ENCODE measurements at regions not wholly inside any gene's neighbourhood (a gene's known extent, or its start where the extent isn't known, plus 50 kb on each side); places are given as distances from the start of the nearest gene placed in this dataset.

DNA sequence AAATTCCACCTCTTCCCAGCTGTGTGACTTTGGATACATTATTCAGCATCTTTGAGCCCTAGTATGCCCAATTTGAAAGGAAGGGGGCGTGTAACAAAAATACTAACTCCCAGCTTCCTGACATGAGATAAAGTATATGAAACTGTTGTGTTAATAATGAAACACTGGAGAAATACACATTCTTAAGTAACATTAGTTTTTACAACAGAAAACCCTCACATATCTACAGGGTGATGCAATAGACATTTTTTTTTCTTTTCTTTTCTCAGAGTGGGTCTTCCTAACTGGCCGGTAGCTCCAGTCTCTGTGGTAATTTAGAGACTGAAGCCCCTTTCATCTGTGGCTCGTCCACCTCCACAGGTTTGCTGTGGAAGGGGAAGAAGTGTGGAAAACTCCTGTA, 79.5 kb downstream of the CD83 start:
- CTCF ChIA-PET, result no interaction called here
- peaks cover 2% of the 10 kb centered on the region for H3K9me3 Mint-ChIP-seq

GRCh38 chr6:14200047-14200446, 82.5 kb downstream of the CD83 start:
- H3K27ac Mint-ChIP-seq, result no peak overlapping the region
- H3K4me1 Mint-ChIP-seq, result no peaks in the 10 kb centered on the region
- intact Hi-C loops (cut with micrococcal nuclease), result no loop called here
- H3K27me3 Mint-ChIP-seq, result no peaks in the 10 kb centered on the region
- peaks cover 2% of the 10 kb centered on the region for H3K9me3 Mint-ChIP-seq
- POLR2A ChIA-PET, result interaction anchor here (0.6 kb wide), 1 partner anchor 807 kb away, joined by 4 read pairs; no protein-coding TSS in a partner anchor
- CTCF ChIA-PET, result no interaction called here
- peaks cover 38% of the 10 kb centered on the region for H3K36me3 Mint-ChIP-seq (ENCODE audit: low read depth)
- no peak overlapping the region for H3K4me3 Mint-ChIP-seq
- DNase-seq (no peak), ATAC-seq (ENCODE audit: low read depth) (no peak)
- no peak for TF ChIP-seq CTCF (IDR thresholded peaks at IDR 0.05)

More for the DNA sequence above, 79.5 kb downstream of the CD83 start:
- intact Hi-C loops (cut with micrococcal nuclease), result no loop called here
- POLR2A ChIA-PET, result no interaction called here
- no peak for DNase-seq
- H3K4me1 Mint-ChIP-seq, result no peaks in the 10 kb centered on the region
- no peaks in the 10 kb centered on the region for H3K27me3 Mint-ChIP-seq
- peaks cover 27% of the 10 kb centered on the region for H3K36me3 Mint-ChIP-seq (ENCODE audit: low read depth)
- H3K27ac Mint-ChIP-seq, result no peak overlapping the region
- ATAC-seq (ENCODE audit: low read depth), result no peak
- H3K4me3 Mint-ChIP-seq, result no peak overlapping the region
- no peak for TF ChIP-seq CTCF (IDR thresholded peaks at IDR 0.05)

GRCh38 chr6:14202947-14203346, 85.4 kb downstream of the CD83 start:
- DNase-seq, result no peak
- no peak overlapping the region for H3K4me3 Mint-ChIP-seq
- POLR2A ChIA-PET, result no interaction called here
- no peak for TF ChIP-seq CTCF (IDR thresholded peaks at IDR 0.05)
- CTCF ChIA-PET, result no interaction called here
- no peak for ATAC-seq (ENCODE audit: low read depth)
- peaks cover 38% of the 10 kb centered on the region for H3K36me3 Mint-ChIP-seq (ENCODE audit: low read depth)
- intact Hi-C loops (cut with micrococcal nuclease), result no loop called here
- no peaks in the 10 kb centered on the region for H3K4me1 Mint-ChIP-seq
- H3K9me3 Mint-ChIP-seq, result peaks cover 2% of the 10 kb centered on the region
- no peak overlapping the region for H3K27ac Mint-ChIP-seq
- H3K27me3 Mint-ChIP-seq, result no peaks in the 10 kb centered on the region

- ATAC-seq (ENCODE audit: low read depth) (no peak), DNase-seq (no peak)
- intact Hi-C loops (cut with micrococcal nuclease), result no loop called here
- Mint-ChIP-seq H3K9me3 (no peaks in the 10 kb centered on the region), H3K27ac (no peak overlapping the region), H3K4me3 (no peak overlapping the region), H3K27me3 (no peaks in the 10 kb centered on the region), H3K36me3 (ENCODE audit: low read depth) (peaks cover 14% of the 10 kb centered on the region), H3K4me1 (peaks cover 21% of the 10 kb centered on the region)
- CTCF ChIA-PET, result no interaction called here
- POLR2A ChIA-PET, result interaction anchor here (0.6 kb wide), 1 partner anchor 1206 kb away, joined by 3 read pairs; no protein-coding TSS in a partner anchor
- no peak for TF ChIP-seq CTCF (IDR thresholded peaks at IDR 0.05)
These were observed 88.8 kb downstream of the CD83 start for GRCh38 chr6:14206391-14206790.

DNA sequence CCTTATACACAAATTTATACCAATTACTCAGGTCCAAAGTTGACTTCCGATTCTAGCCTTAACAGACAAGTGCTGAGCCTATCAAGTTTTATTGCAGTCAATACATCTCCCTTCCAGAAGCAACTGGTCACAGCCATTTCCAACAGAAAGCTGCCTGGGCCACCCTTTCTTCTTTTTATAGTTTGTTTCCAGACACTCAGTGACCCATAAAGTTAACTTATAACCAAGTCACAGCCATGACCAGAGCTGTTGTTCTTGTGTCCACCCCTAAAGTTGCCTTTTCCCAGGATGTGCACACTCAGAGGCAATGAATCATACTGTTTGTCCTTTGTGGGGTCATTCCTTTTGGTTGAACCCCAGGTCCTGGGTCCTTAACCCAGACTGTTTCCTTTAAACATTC, 89.9 kb downstream of the CD83 start:
- TF ChIP-seq CTCF (IDR thresholded peaks at IDR 0.05), result no peak
- DNase-seq (no peak), ATAC-seq (ENCODE audit: low read depth) (no peak)
- Mint-ChIP-seq H3K27ac (no peak overlapping the region), H3K4me1 (peaks cover 32% of the 10 kb centered on the region), H3K4me3 (no peak overlapping the region), H3K9me3 (no peaks in the 10 kb centered on the region), H3K36me3 (ENCODE audit: low read depth) (peaks cover 8% of the 10 kb centered on the region), H3K27me3 (no peaks in the 10 kb centered on the region)
- ChIA-PET CTCF (no interaction called here), POLR2A (interaction anchor here (0.6 kb wide), 1 partner anchor 440 kb away, joined by 3 read pairs; no protein-coding TSS in a partner anchor)
- intact Hi-C loops (cut with micrococcal nuclease), result no loop called here

All from activated B cell treated with CpG ODN at 0.5 μM for 24 hours (primary cell).